Brain pericyte (primary cell): ENCODE measurements at regions not wholly inside any gene's neighbourhood (a gene's known extent, or its start where the extent isn't known, plus 50 kb on each side); places are given as distances from the start of the nearest gene placed in this dataset.

ENCODE experiments used
- DNase-seq: peaks from one replicate; pipeline ENCODE4 v3.0.0-alpha.2; 2012; ENCODE audit warnings: low read depth, low spot score

GRCh38 chr10:83869898-83870297 lies 269.4 kb upstream of the GHITM start:
- no peak for DNase-seq

- peak; percentile 6 for DNase-seq
These were observed 267.9 kb upstream of the GHITM start for GRCh38 chr10:83871187-83872081.

DNA sequence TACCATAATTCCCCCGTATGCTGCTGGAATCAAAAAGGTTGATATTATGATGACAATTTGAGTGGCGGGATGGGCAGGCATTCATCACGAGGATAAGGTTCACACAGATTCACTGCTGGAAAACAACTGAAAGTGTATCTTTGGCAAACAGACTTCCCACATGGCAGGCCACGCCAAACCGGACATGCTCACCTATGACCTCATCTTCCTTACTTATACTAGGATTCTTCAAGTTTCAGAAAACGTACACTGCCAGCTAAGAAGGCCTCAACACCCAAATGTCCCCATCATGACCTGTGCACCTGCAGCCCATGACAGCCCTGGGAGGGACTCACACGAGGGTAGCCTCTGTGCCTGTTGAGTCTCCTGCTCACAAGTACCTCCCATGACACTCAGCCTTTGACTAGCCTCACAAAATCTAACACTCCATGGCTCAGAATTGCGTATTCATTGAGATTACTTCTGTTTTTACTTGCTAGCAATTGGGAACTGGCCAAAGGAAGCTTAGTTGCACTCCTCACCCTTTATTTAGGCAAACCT lies 259.0 kb upstream of the GHITM start:
- no peak for DNase-seq

DNA sequence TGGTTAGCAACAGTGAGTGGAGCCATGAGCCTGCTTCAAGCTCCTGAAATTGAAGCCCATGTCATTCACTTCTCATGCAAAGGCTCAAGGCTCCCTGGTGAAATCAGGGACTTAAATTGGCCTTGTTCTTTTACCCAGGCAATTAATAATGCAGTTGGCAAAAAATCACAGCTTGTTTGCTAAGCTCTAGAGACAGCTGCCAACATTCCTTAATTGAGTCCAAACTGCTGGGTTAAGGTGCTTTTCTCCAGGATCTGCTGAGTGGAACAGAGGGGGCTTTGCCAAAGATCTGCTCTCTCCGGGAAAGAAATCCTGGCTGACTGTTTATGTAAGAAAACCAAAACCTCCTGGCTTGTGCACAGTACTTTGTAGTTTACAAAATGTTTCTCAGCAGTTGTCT lies 257.6 kb upstream of the GHITM start:
- DNase-seq = no peak

- no peak for DNase-seq
These were observed 252.4 kb upstream of the GHITM start for GRCh38 chr10:83886871-83887270.

DNA sequence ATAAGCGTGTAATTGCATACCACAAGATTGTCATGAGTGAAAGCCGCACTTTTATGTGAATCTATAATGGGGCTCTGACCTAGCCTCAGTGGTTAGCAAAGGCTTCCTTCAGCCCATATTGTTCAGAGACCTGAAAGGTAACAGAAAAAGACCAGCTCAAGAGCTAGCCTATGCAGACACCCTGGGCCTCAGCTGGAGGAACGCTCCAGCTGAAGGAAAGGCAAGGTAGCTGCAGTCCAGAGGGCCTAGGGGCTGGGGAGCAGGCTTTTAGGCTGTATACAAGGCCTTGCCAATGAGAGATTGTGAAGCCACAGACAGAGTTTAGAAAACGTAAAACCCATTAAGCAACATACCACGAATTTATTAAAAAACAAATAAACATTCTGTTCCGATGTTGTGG lies 246.6 kb upstream of the GHITM start:
- DNase-seq = no peak

GRCh38 chr10:83896219-83896618 lies 243.1 kb upstream of the GHITM start:
- no peak for DNase-seq

- no peak for DNase-seq
These were observed 241.7 kb upstream of the GHITM start for GRCh38 chr10:83897626-83898025.

GRCh38 chr10:83908506-83908905 lies 230.8 kb upstream of the GHITM start:
- DNase-seq = no peak

GRCh38 chr10:83909001-83909400 lies 230.3 kb upstream of the GHITM start:
- DNase-seq = no peak

DNA sequence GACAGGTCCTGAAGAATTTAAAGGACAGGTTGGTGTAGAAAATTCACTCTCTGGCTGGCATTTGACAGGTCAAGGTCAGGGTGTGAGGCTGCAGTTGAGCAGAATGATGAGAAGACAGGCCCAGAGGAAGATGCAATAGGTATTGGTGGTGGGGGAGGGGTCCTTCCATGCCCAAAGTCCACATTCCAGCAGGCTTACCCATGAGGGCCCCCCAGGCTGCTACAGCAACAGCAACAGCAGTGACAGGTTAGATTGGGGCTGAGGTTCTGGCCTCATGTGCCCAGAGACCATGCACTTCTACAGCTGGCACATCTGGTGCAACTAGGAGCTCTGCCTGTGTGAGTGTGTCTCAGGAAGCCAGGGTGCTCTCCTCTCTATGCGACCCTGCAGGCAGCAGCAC lies 223.5 kb upstream of the GHITM start:
- no peak for DNase-seq

GRCh38 chr10:83917537-83918506 lies 221.5 kb upstream of the GHITM start:
- no peak for DNase-seq

- no peak for DNase-seq
These were observed 220.1 kb upstream of the GHITM start for GRCh38 chr10:83919187-83919586.

DNA sequence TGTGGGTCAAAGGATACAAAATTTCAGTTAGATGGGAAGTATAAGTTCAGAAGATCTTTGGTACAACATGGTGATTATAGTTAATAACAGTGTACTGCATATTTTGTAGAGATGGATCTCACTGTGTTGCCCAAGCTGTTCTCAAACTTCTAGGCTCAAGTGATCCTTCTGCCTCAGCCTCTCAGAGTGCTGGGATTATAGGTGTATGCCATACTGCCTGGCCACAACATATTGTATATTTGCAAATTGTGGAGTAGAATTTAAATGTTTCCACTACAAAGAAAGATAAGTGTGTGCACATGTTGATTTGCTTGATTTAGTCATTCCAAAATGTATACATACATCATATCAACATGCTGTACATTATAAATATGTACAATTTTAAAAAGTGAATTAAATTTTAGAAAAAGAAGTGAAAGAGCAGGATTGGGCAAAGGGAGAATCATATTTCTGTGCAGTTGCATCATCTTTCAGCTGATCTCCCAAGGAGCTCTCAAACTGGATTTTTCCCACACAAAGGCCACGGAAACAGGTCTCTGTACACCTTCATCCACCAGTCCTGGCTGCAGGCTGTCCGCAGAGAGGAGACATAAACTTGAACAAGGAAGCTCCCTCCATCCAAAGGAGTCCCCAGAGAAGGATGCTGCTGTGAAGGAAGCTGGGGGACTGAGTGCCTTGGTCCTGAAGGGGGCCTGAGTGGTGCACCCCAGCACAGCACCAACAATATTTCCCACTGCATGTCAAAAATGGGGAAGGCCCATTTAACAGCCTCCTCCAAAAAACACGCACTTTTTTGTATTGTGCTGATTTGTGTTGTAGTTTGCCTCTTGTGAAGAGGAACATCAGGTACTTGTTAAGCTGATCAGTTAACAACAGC lies 217.1 kb upstream of the GHITM start:
- DNase-seq = no peak

- no peak for DNase-seq
These were observed 214.2 kb upstream of the GHITM start for GRCh38 chr10:83925133-83925532.

GRCh38 chr10:83926606-83927005 lies 212.7 kb upstream of the GHITM start:
- DNase-seq = no peak

DNA sequence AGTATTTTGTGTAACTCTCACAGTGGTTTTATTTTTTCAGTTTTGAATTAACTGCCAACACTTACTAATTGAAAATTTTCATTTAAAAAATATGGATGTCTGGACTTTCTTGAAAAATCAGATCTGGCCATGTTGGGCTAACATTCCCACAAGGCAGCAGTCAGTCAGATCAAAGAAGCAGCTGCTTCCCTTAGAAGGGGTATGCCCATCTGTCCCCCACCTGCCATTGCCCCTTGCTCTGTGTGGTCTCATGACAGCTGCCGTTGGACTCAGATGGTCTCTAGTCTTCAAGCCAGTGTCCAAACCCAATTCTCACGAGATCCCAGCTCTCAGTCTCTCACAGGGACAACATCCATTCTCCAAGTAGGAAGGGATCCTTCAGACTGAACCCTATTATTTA lies 212.1 kb upstream of the GHITM start:
- no peak for DNase-seq

DNA sequence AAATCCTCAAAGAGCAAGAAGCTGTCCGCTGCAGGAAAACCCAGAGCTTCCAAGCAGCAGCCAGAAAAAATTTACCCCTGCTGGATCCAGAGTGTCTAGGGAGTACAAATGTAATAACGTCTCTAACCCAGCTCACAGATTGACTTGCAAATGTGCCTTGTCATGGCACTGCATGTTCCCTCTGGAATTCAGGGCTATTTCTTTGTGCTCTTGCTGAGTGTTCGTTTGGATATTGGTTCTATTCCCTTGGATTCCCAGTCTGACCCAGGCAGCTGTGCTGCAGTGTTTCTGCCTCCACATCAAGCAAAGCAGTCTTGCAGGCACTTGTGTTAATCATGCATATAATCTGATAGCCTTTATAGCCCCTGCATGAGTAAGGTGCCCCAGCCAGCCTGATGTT lies 209.9 kb upstream of the GHITM start:
- DNase-seq = no peak

DNA sequence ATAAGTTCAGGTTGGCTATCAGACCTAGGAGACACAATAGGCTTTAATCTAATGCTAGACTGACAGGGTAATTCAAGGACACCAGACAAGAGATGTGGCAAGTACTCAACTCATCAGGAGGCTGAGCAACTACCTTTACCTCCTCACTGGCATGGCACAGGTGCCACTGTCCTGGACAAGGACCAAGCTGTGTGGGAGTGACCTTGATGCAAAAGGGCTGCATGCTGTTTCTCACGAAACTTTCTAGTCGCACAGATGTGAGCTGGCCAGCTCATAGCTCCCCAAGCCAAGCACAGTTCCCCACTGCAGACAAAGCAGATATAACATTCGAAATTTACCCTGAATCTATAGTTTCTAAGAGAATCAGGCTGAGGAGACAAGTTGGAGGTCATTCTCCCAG lies 207.6 kb upstream of the GHITM start:
- no peak for DNase-seq

DNA sequence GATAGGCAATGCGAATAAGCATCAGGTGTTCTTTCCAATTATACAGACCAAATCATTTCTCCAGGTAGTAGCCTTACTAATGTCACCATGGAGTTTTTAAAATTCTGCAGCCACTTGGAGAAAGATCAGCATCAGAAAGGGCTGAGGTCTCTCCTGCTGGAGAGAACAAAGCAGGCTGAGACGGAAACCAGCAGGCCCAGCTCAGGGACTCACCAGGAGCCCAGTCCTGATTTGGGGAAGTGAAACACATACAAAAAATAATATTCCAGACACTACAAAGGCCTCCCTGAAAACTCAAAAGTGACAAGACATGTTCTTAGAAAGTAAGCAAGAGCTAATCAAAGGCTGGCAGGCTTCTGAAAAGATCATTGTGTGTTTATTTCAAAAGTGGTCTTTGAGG lies 207.1 kb upstream of the GHITM start:
- DNase-seq = no peak

DNA sequence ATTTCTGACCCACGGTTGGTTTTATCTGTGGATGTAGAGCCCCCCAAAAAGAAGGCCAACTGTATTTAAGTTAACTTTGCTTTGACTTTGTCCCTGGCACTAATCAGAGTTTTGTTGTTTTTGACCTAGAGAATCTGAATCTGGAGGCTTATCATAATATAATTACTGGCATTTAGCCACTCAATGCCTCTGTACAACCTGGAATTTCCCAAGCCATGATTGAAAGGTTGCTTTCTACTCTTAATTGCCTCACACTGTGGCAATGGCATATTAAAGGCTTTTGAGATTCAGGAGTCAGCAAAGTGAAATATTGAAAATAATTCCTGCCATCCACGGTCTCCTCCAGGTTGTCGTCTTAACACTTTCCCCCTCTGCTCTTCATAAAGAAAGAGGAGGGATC lies 205.2 kb upstream of the GHITM start:
- no peak for DNase-seq
